ENCODE measurements at regions not wholly inside any gene's neighbourhood (a gene's known extent, or its start where the extent isn't known, plus 50 kb on each side); places are given as distances from the start of the nearest gene placed in this dataset.

GRCh38 chr3:197404754-197405153 lies 106.3 kb upstream of the DLG1 start:
- TF ChIP-seq CTCF (IDR thresholded peaks at IDR 0.05) (no peak), EP300 (IDR thresholded peaks at IDR 0.05) (no peak), POLR2AphosphoS5 (IDR thresholded peaks at IDR 0.05) (no peak)
